HL-60 (cell line): ENCODE measurements at regions not wholly inside any gene's neighbourhood (a gene's known extent, or its start where the extent isn't known, plus 50 kb on each side); places are given as distances from the start of the nearest gene placed in this dataset.

ENCODE experiments used
- DNase-seq, 2 experiments: peaks; one replicate each; pipeline ENCODE4 v3.0.0-alpha.2; 2010 to 2020; ENCODE audit warnings: low read depth in 1 of 2, low spot score in 1 of 2
- H3K27ac ChIP-seq: fragments of 250-450 bp; sonication (Bioruptor Pico); replicated peaks from 2 replicates; pipeline ENCODE4 v1.5.1; 2020; ENCODE audit warnings: mild to moderate bottlenecking, moderate library complexity
- H3K27me3 ChIP-seq: fragments of 250-450 bp; sonication (Bioruptor Pico); 2 replicates; pipeline ENCODE4 v1.5.1; 2021; ENCODE audit warnings: mild to moderate bottlenecking, moderate library complexity; ENCODE audit not compliant: insufficient read depth, poor library complexity, severe bottlenecking
- H3K4me3 ChIP-seq: replicated peaks from 2 replicates; pipeline ENCODE4 v1.5.1; 2011; ENCODE audit warnings: mild to moderate bottlenecking, control low read depth, low read length; ENCODE audit not compliant: insufficient read depth
- GABPA ChIP-seq: IDR thresholded peaks from 2 replicates; pipeline ENCODE4 v1.6.1; 2012; ENCODE audit warnings: low read depth
- POLR2AphosphoS5 ChIP-seq: IDR thresholded peaks from 2 replicates; pipeline ENCODE4 v1.6.1; 2012; ENCODE audit warnings: low read depth
- REST ChIP-seq: IDR thresholded peaks from 2 replicates; pipeline ENCODE4 v1.6.1; 2012; ENCODE audit warnings: low read depth; ENCODE audit not compliant: insufficient replicate concordance
- SPI1 ChIP-seq: IDR thresholded peaks from 2 replicates; pipeline ENCODE4 v1.6.1; 2012; ENCODE audit warnings: low read depth, mild to moderate bottlenecking, borderline replicate concordance
- TF ChIP-seq, protein P1 (sequence below): IDR thresholded peaks from one replicate; pipeline ENCODE4 v1.5.1; 2011; ENCODE audit warnings: low read length, control low read depth, inconsistent platforms; ENCODE audit not compliant: insufficient read depth

GRCh38 chr2:6524691-6525474 is 340.8 kb downstream of the CMPK2 start:
- Histone ChIP-seq H3K27me3 (no peaks in the 10 kb centered on the region), H3K4me3 (no peak overlapping the region), H3K27ac (no peak overlapping the region)
- TF ChIP-seq POLR2AphosphoS5 (no peak), SPI1 (no peak), GABPA (no peak)
- no peak for DNase-seq

DNA sequence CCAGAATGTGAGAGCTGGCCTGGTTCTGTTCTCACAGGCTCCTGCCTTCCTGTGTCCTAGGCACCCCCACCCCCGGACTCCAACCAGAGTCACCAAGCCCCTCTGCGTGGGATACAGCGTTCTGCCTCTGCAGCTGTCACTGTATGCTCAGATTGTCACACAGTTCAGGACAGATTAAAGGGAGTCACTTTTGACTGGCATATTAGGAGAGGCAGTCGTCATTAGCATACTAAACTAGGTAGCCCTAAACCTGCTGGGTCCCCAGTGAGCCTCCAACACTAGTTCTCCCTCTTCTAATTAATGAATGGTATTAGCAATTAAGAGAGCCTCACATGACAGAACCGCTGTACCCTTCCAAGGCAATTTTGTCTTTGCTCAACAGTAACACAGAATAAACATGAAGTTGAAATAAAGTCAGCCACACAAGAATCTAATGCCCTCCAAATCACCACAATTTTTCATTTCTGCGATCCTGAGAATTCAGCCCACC is 340.2 kb downstream of the CMPK2 start:
- TF ChIP-seq, protein P1, sequence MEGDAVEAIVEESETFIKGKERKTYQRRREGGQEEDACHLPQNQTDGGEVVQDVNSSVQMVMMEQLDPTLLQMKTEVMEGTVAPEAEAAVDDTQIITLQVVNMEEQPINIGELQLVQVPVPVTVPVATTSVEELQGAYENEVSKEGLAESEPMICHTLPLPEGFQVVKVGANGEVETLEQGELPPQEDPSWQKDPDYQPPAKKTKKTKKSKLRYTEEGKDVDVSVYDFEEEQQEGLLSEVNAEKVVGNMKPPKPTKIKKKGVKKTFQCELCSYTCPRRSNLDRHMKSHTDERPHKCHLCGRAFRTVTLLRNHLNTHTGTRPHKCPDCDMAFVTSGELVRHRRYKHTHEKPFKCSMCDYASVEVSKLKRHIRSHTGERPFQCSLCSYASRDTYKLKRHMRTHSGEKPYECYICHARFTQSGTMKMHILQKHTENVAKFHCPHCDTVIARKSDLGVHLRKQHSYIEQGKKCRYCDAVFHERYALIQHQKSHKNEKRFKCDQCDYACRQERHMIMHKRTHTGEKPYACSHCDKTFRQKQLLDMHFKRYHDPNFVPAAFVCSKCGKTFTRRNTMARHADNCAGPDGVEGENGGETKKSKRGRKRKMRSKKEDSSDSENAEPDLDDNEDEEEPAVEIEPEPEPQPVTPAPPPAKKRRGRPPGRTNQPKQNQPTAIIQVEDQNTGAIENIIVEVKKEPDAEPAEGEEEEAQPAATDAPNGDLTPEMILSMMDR, result no peak
- TF ChIP-seq REST, result no peak
- TF ChIP-seq GABPA, result no peak
- TF ChIP-seq SPI1, result no peak
- no peak for TF ChIP-seq POLR2AphosphoS5
- DNase-seq, result no peak
- no peak overlapping the region for H3K4me3 ChIP-seq
- H3K27me3 ChIP-seq, result no peaks in the 10 kb centered on the region
- no peak overlapping the region for H3K27ac ChIP-seq

DNA sequence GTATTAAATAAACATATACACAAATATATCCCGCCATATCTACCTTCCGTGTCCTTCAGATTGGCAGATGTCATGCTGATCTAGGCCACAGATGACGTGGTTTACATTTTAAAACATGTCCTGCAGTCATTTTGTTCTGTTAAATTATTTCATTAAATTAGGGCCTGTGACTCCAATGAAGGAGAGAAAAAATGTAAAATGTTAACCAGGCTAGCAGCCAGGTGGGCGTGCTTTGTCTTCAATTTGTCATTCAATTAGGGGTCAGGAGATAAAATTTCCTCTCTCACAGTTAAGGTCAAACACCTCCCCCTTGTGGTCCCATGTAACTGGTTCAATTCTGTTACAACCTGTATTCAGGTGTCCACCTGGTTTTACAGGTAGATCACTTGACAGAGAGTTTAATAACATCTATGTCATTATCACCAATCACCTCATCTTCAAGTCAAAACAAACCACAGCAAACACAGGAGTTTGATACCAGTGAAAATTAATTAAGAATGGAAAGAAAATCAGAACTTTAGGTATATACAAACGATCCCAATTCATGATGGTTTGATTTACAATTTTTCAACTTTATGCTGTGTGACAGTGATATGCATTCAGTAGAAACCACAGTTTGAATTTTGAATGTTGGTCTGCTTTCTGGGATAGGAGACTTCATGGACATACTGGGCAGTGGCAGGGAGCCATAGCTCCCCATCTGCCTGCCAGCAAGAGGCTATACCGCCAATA is 339.4 kb downstream of the CMPK2 start:
- no peak overlapping the region for H3K27ac ChIP-seq
- TF ChIP-seq, protein P1, result no peak
- no peak for TF ChIP-seq SPI1
- TF ChIP-seq REST, result no peak
- no peak for TF ChIP-seq GABPA
- no peak for TF ChIP-seq POLR2AphosphoS5
- H3K27me3 ChIP-seq, result no peaks in the 10 kb centered on the region
- no peak overlapping the region for H3K4me3 ChIP-seq
- DNase-seq, result no peak

- Histone ChIP-seq H3K4me3 (no peak overlapping the region), H3K27me3 (peaks cover 6% of the 10 kb centered on the region), H3K27ac (no peak overlapping the region)
- no peak for DNase-seq
- TF ChIP-seq SPI1, result no peak
- TF ChIP-seq, protein P1, result no peak
- TF ChIP-seq POLR2AphosphoS5, result no peak
- no peak for TF ChIP-seq GABPA
- no peak for TF ChIP-seq REST
Observed at GRCh38 chr2:6531304-6531703, 334.4 kb downstream of the CMPK2 start.
